HG02571 (cell line): ENCODE measurements at regions not wholly inside any gene's neighbourhood (a gene's known extent, or its start where the extent isn't known, plus 50 kb on each side); places are given as distances from the start of the nearest gene placed in this dataset.
"Not testable (repeated sequence)": the region's sequence is repeated elsewhere in the genome, so short reads cannot be mapped to it uniquely, and the experiment has no call there.

Experiments
- ATAC-seq: cut with Tn5 transposase; IDR thresholded peaks from one replicate; pipeline ENCODE4 v1.9.1; 2021; ENCODE audit warnings: mild to moderate bottlenecking, moderate library complexity; ENCODE audit not compliant: unreplicated experiment

DNA sequence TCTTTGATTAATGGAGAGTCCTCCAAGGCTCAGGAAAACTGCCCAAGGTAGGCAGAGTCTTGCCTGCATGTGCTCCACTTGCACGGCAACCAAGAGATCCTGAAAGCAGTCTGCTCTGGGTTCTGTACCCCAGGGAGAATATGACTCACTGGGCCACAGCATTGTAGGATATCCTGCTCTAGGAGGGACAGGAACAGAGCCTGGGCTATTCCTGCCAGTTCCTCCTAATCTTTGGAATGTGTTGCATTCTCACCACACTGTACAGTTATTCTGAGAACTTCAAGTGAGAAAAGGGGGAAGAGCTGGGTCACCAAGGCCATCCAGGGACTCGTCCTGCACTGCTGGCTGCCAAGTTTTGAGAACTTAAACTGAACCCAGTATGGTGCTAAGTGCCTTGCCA, 278.5 kb downstream of the MATN1 start:
- ATAC-seq = no peak

DNA sequence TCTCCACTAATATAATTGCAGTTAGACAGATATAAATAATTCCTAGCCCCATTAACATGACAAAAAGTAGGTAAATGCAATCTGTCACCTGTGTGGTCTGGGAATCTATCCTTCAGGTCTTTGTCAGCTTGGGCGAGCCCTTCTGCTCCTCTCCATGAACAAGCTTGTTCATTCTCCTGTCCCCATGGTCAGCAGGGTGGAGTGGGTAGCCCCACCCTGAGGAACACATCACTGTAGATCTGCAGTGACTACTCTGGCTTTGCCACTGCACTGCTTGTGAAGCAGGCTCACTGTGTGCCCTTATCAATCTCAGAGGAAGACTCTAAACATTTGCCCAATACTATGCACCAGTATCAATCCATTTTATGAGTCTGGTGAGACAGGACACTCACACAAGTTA, 279.0 kb downstream of the MATN1 start:
- no peak for ATAC-seq

DNA sequence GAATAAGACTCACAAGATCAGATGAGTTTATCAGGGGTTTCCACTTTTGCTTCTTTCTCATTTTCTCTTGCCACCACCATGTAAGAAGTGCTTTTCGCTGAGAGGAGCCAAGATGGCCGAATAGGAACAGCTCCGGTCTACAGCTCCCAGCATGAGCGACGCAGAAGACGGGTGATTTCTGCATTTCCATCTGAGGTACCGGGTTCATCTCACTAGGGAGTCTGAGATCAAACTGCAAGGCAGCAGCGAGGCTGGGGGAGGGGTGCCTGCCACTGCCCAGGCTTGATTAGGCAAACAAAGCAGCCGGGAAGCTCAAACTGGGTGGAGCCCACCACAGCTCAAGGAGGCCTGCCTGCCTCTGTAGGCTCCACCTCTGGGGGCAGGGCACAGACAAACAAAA, 285.1 kb downstream of the MATN1 start:
- not testable (repeated sequence) for ATAC-seq

DNA sequence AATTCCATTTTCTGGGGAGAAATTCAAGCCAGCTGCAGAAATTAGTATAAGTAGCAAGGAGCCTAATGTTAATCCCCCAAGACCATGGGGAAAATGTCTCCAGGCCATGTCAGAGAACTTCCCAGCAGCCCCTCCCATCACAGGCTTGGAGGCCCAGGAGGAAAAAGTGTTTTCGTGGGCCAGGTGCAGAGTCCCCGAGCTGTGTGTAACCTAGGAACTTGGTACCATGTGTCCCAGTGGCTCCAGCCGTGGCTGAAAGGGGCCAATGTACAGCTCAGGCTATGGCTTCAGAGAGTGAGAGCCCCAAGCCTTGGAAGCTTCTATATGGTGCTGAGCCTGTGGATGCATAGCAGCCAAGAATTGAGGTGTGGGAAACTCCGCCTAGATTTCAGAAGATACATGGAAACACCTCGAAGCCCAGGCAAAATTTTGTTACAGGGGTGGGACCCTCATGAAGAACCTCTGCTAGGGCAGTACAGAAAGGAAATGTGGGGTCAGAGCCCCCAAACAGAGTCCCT, 286.3 kb downstream of the MATN1 start:
- no peak for ATAC-seq

DNA sequence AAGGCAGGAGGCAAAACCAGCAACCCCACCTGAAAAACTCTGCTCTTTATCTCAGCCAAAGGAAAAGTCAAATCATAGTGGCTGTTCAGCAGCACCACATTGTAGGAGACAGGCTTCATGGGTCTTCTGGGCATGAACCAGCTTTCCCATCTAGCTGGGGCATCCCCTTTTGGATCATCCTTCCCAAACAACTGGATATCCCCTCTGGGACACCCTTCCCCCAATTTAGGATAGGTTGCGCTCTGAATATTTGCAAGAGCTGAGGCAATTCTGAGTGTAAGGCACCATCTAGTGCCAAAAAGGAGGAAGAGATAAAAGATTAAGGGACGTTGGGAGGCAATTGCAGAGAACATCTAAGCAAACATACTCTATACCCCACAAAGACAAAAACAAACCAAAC, 295.8 kb downstream of the MATN1 start:
- ATAC-seq = no peak

DNA sequence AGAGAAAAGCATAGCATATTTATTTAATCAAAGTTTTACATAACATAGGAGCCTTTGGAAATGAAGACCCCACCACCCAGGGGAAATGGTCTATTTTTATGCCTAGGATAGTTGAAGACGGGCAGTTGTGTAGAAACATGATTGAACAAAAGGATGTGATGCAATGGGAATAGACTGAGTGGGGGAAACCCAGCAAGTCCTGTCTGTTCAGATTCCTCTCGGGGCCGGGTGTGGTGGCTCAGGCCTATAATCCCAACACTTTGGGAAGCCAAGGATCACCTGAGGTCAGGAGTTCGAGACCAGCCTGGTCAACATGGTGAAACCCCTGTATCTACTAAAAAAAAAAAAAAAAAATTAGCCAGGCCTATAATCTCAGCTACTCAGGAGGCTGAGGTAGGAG, 298.3 kb downstream of the MATN1 start:
- no peak for ATAC-seq

DNA sequence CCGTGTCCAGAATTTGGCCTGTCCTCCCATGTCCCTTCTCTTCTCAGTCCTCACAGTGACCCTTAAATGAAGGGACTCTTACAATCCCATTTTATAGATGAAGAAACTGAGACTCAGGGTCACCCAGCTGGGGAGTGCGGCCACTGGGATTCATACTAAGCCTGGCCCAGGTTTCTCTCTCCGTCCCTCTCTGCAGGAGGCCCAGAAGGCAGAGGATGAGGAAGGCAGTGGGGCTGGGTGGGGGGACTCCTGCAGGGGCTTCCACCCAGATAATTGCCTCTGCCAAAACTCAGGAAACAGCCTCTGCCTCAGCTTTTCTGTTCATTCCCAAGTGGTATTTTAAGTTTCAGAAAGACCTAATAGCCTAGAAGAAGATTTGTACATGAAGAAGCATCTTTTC, 299.8 kb downstream of the MATN1 start:
- ATAC-seq = no peak

DNA sequence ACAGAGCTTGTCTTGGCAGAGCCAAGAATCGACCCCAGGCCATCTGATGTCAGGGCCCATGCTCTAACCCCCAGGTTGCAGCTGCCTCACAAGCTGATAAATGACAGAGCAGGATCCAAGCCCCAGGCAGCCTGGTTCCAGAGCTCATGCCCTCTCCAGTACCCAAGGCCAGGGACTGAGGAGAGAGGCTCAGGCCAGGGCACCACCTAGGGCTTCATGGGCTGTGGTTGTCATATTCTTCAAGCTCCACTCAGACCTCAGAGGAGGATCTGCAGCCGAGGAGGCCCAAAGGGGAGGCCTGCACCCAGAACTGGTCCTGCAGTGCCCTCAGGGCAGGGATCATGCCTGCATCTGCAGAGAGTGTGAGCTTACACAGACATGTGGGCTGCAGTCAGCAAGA, 301.1 kb downstream of the MATN1 start:
- ATAC-seq = no peak

DNA sequence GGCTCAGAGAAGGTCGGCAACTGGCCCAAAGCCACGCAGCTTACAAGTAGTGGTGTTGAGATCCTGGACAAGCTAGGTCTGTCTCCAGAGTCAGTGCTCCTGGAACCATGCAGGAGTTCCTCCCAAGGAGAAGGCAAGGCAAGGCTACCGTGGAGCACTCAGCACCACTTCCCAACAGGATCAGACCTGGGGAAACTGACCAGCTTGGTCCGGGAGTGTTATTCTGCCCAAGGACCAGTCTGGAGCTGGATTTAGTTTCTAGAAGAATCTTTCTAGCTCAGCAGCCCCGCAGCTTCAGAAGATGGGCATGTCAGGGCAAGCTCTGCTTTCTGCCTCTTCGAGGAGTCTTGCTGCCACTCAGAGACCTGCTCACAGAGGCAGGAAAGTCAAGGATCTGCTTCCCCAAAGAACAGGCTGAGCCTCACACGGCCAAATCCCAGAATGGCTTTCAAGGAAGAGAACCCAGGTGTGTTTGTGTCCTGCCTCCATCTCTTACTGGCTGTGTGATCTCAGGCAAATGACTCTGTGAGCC, 302.8 kb downstream of the MATN1 start:
- ATAC-seq = no peak

DNA sequence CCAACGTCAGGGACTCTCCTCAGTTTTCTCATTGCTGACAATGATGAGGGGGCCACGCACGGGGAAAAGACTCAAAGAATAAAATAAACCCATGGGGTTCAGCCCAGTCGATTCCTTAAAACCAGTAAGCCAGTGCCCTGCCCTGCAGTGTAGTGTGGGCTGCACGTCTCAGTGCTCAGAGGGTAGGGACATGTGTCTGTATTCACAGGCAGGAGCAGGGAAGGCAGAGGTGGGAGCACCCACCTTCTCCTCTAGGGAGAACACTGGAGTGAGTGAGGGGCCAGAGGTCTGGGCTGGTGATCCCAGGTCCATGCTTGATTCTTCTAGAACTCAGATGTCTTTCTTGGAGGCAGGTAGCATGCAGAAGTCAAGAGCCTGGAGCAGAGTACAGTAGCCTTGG, 303.6 kb downstream of the MATN1 start:
- ATAC-seq = no peak

DNA sequence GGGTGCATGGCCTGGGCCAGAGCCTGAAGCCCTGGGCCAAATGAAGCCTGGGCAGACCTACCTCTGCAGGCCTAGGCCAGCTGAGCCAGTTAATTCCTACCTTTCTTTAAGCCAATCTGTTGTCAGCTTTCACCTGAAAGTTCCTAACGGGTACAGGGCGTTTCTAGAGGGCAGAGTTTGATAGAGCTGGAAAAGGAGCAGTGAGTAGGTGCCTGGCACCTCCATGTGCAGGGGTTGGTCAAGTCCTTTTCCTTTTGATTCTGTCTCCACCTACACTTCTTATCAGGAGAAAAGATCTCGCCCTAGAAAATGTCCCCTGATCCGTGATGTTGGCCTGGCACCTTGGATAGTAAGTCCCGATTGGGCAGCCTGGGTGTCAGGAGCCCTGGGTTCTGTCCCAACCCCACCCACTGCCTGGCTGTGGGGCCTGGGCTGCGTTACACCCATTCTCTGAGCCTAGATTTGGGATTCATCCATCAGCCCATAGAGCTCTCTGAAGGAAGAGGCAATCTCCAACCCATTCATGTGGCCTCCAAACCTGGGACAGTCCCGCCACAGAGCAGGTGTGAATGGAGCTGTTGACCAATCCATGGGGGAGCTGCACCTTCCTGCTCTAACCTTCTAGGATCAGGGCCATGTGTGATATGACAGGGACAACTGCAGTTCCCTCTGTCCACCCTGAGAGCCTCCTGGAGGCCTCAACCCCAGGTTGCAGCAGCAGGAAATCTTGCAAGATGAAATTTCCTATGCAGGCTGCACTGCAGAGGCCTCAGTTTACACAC, 304.3 kb downstream of the MATN1 start:
- ATAC-seq = no peak

DNA sequence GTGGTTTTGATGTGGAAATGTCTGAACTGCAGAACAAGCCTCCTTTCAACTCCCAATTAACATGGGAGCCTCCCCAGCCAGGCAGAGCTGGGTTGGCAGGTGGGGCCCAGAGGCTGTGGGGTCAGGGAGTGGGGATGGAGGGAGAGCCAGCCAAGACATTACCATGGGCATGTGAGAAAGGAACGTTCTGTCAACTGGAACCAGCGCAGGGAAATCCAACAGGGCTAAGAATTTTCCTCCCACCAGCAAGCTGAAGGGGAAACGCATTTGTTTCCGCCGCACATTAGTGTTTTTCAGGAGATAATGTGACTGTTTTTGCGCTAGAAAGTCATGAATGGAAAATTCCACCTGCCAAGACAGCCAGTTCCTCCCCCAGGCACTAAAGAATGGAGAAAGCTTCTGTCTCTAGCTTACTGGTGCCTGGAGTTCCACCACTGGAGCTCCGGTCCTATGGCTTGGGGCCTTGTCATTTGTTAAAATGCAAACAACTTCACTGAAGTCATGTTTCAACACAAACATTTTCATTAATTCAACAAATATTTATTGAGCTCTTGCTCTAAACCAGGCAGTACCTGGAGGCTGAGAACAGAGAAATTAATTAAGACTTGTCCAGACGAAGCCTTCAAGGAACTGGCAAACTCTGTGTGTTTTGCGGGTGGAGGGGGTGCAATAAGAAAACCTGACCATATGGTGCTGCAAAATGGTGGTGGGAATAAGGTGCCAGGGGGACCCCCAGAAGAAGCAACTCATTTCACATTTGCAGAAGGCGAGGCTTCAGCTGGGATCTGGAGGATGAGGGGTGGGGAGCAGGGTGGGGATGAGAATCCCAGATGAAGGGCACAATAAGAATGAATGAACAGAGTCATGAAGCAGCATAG, 305.1 kb downstream of the MATN1 start:
- ATAC-seq = no peak

DNA sequence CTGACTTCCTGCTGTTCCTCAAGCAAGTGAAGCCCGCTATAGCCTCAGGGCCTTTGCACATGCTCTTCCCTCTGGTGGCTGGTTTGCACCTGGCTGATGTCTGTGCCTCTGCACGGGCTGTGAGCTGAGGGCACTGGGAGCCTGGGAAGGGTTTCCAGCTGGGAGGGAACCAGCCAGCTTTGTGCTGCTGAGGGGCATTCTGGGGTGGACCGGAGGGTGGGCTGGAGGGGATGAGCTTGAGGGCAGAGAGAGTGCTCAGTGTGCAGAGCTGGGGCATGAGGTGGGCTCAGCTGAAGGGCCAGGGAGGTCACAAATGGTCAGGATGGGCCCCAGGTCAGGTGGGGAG, 305.7 kb downstream of the MATN1 start:
- ATAC-seq = no peak

DNA sequence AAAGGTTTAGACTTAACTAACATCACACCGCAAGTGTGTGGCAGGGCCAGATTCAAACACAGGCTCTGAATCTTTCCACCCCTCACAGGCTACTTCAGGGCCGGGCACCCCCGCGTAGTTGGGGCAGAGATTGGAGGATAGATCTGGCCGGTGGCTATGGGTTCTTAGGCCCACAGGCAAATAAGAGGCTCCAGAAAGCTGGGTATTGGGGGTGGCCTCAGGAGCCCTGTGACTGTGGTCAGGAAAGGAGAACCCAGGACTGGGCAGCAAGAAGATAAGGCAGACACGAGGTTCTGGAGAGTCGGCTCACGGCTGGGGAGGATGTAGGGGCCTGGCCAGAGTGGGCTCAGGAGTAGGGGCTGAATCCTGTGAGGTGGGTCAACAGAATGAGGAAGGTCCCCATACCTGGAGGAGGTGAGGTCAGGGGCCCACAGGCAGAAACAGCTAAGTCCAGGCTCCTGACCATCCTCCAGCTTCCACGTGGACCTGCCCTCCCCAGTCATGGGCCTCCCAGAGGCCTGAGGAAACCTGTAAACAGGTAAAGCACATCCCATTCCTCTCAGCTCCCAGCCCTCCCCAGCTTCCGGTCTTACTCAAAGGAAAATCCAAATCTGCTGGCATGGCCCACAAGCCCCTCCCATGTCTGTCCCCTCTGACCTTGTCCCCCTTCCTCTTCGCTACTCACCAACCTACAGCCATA, 306.2 kb downstream of the MATN1 start:
- ATAC-seq = no peak

DNA sequence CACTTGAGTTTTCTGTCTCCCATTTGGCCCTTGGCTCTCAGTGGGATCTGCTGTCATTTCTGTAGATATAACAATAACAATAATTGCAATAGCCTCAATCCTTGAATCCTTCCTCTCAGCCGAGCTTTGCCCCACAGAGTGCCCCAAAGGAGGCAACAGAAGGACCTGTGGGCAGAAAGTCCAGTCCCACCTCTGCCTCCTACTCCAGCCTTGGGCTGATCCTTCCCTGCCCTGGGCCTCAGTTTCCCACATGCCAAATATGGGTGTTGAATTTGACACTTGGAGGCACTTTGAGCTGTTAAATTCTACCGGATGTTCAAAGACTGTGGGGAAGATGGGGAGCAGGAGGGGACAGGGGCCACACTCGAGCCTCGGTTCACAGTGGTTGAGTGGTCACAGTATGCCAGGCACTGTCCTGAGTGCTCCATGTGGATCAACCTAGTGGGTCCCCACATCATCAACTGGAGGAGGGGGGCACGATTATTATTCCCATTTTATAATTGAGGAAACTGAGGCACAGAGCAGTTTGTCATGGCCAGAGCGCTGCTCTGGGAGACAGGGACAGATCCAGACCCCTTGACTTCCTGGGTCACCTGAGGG, 307.1 kb downstream of the MATN1 start:
- ATAC-seq = no peak

DNA sequence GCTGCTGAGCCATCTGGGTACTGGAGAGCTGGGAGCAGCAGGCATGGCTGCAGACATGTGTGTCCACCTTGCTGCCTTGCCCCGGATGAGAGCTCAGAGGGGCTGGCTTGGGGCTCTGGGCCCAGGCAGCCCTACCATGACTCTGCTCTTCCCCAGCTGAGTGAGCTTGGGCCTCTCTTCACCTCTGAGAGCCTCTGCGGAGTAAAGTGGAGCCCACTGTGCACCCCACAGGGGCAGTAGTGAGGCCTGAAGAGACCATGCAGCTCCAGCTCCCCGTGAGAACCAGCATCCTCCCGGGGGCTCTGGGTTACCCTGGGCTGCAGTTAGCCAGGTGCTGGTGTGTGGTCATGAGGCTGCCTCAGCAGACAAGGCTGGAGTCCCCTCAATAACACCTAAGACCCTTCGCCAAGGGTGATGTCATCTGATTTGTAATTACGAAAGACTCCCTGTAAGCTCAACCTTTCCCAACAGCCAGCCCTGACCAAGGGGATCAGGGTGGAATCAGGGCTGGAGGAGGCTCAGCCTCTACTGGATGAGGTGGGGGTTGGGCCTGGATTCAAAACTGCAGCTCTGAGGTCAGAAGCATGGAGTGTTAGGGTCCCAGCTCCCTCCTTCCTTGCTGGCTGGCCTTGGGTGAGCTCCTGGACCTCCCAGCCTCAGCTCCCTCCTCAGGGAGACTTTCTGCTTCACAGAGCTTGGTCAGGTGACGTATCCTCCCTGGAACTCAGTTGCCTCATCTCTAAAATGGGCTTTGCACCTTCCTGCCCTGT, 308.0 kb downstream of the MATN1 start:
- no peak for ATAC-seq

DNA sequence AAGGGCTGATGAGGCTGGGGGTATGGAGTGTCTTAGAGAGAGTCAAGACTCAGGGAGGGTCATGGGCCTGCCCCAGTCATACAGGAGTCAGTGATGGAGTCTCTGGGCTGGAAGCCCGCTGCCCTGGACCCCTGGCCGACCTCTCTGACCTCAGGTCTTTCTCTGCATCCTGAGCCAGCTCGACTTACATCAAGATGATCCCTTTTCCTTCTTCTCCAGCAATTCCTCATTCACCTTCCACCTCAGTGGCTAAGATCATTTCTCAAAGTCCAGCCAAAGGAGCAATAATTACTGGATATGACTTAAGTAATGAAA, 308.6 kb downstream of the MATN1 start:
- no peak for ATAC-seq

DNA sequence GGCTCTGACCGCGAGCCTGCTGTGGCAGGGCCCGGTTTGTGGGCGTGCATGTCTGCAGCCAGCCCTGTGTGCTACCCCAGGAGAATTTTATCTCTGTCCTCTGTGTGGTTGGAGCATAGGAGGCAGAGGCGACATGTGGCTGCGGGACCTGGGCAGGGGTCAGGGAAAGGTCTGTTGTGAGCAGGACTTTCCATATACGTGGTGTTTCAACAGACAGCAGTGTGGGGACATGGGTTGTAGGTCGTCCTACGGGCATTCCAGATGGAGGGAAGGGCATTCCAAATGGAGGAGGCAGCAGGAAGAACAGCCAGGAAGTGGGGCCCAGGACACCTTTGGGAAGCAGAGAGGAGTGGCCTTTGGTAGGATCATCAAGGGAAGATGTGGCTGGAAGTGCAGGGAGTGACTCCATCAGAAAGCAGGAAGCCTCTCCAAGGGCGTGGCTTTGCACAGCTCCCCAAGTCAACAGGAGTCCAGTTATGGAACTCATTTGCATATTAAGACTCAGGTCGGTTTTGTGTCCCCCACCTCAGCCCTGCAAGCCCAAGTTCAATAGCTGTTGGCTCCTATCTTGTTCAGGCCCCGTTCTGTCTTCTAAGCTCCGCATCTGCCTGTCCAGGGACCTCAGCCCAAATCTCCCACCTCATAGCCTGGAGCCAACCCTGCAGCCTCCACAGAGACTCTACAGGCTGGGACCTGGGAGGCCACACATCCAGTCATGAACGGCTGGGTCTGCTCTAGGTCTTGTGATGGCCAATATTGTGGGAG, 309.1 kb downstream of the MATN1 start:
- no peak for ATAC-seq

DNA sequence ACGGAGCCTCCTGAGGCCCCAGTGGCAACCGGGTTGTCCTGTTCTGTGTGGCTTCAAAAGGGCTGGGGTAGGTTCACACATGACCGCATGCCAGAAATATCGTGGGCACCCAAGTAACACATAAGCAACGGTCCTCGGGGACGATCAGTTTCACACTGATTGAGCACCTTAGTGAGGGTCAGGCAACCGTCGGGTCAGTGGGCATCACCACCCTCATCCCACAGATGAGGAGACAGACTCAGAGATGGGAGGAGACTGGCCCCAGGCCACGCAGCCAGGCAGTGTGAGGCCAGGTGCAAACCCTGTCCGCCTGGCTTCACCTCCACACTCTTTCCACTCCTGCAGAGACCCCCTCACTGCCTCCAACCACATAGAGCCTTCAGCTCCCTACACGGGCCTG, 309.8 kb downstream of the MATN1 start:
- ATAC-seq = no peak

DNA sequence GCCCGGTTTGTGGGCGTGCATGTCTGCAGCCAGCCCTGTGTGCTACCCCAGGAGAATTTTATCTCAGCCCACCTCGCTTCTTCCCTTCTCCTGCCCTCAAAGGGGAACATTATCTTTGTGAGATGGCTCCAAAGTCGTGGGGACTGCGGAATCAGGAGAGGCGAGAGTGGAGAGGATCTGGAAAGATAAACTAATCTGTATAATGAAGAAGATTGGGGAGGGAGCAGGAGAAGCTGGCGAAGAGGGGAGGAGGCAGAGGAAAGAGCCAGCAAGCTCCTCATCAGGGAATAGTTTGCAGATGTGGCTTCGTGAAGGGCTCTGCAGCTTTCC, 310.3 kb downstream of the MATN1 start:
- no peak for ATAC-seq
